ENCODE measurements at regions not wholly inside any gene's neighbourhood (a gene's known extent, or its start where the extent isn't known, plus 50 kb on each side); places are given as distances from the start of the nearest gene placed in this dataset.

GRCh38 chr4:24476282-24476681 lies 108.1 kb downstream of the DHX15 start:
- H2AFZ ChIP-seq (ENCODE audit: low read length): no peak overlapping the region
- H3K9ac ChIP-seq (ENCODE audit: low read length): no peak overlapping the region
- no peaks in the 10 kb centered on the region for H3K79me2 ChIP-seq (ENCODE audit: insufficient read depth, low read length)
- TF ChIP-seq EZH2 (IDR thresholded peaks at IDR 0.05; ENCODE audit: borderline replicate concordance, low read length) (no peak), CTCF (IDR thresholded peaks at IDR 0.05; ENCODE audit: low read length) (peak; percentile 43; the same call in 1 of the 2 replicates)
- H3K4me3 ChIP-seq (ENCODE audit: low read depth, low read length, poor library complexity, severe bottlenecking): no peak overlapping the region
- no peak overlapping the region for H3K4me2 ChIP-seq (ENCODE audit: low read length)
- no peaks in the 10 kb centered on the region for H3K36me3 ChIP-seq (ENCODE audit: insufficient read depth, low read length)
- no peak overlapping the region for H3K27ac ChIP-seq (ENCODE audit: low read depth, low read length, poor library complexity, severe bottlenecking)
- no peaks in the 10 kb centered on the region for H3K27me3 ChIP-seq (ENCODE audit: insufficient read depth, low read length)
- no peaks in the 10 kb centered on the region for H3K4me1 ChIP-seq (ENCODE audit: insufficient read depth, low read length, severe bottlenecking)
- H3F3A ChIP-seq (ENCODE audit: insufficient read depth, low read length): no peaks in the 10 kb centered on the region
- no peaks in the 10 kb centered on the region for H3K9me2 ChIP-seq (ENCODE audit: low read depth, low read length)
- H3K9me3 ChIP-seq (ENCODE audit: low read length): no peaks in the 10 kb centered on the region
- H4K20me1 ChIP-seq (ENCODE audit: insufficient read depth, low read length): no peaks in the 10 kb centered on the region

GRCh38 chr4:24475756-24476155 lies 108.6 kb downstream of the DHX15 start:
- TF ChIP-seq CTCF (IDR thresholded peaks at IDR 0.05; ENCODE audit: low read length): no peak
- no peak for TF ChIP-seq EZH2 (IDR thresholded peaks at IDR 0.05; ENCODE audit: borderline replicate concordance, low read length)
- Histone ChIP-seq H3K27ac (ENCODE audit: low read depth, low read length, poor library complexity, severe bottlenecking) (no peak overlapping the region), H3K9me3 (ENCODE audit: low read length) (no peaks in the 10 kb centered on the region), H3K79me2 (ENCODE audit: insufficient read depth, low read length) (no peaks in the 10 kb centered on the region), H3K36me3 (ENCODE audit: insufficient read depth, low read length) (no peaks in the 10 kb centered on the region), H2AFZ (ENCODE audit: low read length) (no peak overlapping the region), H3K4me2 (ENCODE audit: low read length) (no peak overlapping the region), H3K4me3 (ENCODE audit: low read depth, low read length, poor library complexity, severe bottlenecking) (no peak overlapping the region), H3K4me1 (ENCODE audit: insufficient read depth, low read length, severe bottlenecking) (no peaks in the 10 kb centered on the region), H4K20me1 (ENCODE audit: insufficient read depth, low read length) (no peaks in the 10 kb centered on the region), H3F3A (ENCODE audit: insufficient read depth, low read length) (no peaks in the 10 kb centered on the region), H3K9ac (ENCODE audit: low read length) (no peak overlapping the region), H3K9me2 (ENCODE audit: low read depth, low read length) (no peaks in the 10 kb centered on the region), H3K27me3 (ENCODE audit: insufficient read depth, low read length) (no peaks in the 10 kb centered on the region)

GRCh38 chr4:24473309-24473721 lies 111.0 kb downstream of the DHX15 start:
- Histone ChIP-seq H3K9me2 (ENCODE audit: low read depth, low read length) (no peaks in the 10 kb centered on the region), H3K27ac (ENCODE audit: low read depth, low read length, poor library complexity, severe bottlenecking) (no peak overlapping the region), H3F3A (ENCODE audit: insufficient read depth, low read length) (no peaks in the 10 kb centered on the region), H4K20me1 (ENCODE audit: insufficient read depth, low read length) (no peaks in the 10 kb centered on the region), H3K27me3 (ENCODE audit: insufficient read depth, low read length) (no peaks in the 10 kb centered on the region), H3K9ac (ENCODE audit: low read length) (no peak overlapping the region), H3K9me3 (ENCODE audit: low read length) (no peaks in the 10 kb centered on the region), H3K4me1 (ENCODE audit: insufficient read depth, low read length, severe bottlenecking) (no peaks in the 10 kb centered on the region), H3K4me3 (ENCODE audit: low read depth, low read length, poor library complexity, severe bottlenecking) (peak overlapping the region; percentile 51), H3K4me2 (ENCODE audit: low read length) (peak overlapping the region; percentile 46), H3K36me3 (ENCODE audit: insufficient read depth, low read length) (no peaks in the 10 kb centered on the region), H2AFZ (ENCODE audit: low read length) (no peak overlapping the region), H3K79me2 (ENCODE audit: insufficient read depth, low read length) (no peaks in the 10 kb centered on the region)
- no peak for TF ChIP-seq CTCF (IDR thresholded peaks at IDR 0.05; ENCODE audit: low read length)
- TF ChIP-seq EZH2 (IDR thresholded peaks at IDR 0.05; ENCODE audit: borderline replicate concordance, low read length): no peak

Data from OCI-LY1 (cell line).